ENCODE measurements at regions not wholly inside any gene's neighbourhood (a gene's known extent, or its start where the extent isn't known, plus 50 kb on each side); places are given as distances from the start of the nearest gene placed in this dataset.

DNA sequence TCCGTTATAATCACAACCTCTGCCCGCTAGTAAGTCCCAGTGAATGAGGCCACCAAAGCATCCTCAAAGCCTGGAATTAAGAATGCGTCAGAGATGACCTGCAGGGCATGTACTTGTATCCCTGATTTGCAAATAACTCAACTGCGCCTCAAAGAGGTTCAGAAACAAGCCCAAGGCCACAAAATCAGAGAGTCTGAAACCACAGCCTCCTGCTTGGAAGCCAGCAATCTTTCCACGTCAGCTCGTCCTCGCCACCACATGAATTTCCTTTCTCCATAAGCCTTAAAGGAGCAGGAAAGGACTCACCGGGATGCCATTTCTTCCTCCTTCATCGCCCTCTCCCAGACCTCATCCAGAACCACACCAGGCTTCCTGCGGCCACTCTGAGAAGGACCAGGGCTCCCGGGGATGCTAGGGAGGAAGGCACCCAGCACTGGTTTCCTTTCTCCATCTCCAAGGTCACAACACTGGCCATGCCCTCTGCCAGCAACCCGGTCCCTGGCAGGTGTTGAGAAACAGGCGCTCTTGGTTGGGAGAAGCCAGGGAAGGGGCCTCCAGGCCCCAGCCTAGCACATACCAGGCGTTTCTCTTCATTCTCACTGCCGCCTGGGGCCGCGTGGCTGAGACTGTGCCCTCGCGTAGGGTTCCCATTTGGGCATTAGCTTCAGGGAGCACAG is 191.2 kb upstream of the DIO3 start:
- TF ChIP-seq, protein P1, sequence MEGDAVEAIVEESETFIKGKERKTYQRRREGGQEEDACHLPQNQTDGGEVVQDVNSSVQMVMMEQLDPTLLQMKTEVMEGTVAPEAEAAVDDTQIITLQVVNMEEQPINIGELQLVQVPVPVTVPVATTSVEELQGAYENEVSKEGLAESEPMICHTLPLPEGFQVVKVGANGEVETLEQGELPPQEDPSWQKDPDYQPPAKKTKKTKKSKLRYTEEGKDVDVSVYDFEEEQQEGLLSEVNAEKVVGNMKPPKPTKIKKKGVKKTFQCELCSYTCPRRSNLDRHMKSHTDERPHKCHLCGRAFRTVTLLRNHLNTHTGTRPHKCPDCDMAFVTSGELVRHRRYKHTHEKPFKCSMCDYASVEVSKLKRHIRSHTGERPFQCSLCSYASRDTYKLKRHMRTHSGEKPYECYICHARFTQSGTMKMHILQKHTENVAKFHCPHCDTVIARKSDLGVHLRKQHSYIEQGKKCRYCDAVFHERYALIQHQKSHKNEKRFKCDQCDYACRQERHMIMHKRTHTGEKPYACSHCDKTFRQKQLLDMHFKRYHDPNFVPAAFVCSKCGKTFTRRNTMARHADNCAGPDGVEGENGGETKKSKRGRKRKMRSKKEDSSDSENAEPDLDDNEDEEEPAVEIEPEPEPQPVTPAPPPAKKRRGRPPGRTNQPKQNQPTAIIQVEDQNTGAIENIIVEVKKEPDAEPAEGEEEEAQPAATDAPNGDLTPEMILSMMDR (IDR thresholded peaks at IDR 0.05; ENCODE audit: unreplicated experiment) = no peak
- no peak overlapping the region for H3K4me3 Mint-ChIP-seq (ENCODE audit: unreplicated experiment)
- no peaks in the 10 kb centered on the region for H3K36me3 Mint-ChIP-seq (ENCODE audit: insufficient read depth, unreplicated experiment)
- BruUV-seq (replicated peaks) = no TSS peak
- H3K27me3 Mint-ChIP-seq (ENCODE audit: insufficient read depth, unreplicated experiment) = peaks cover 21% of the 10 kb centered on the region
- intact Hi-C loops (cut with micrococcal nuclease) = no loop called here
- ChIA-PET CTCF (interaction anchor here (0.6 kb wide), 2 partner anchors 310 to 651 kb away, joined by 3 to 5 read pairs; no protein-coding TSS in a partner anchor), POLR2A (no interaction called here)
- no peak for DNase-seq (ENCODE audit: unreplicated experiment)
- H3K27ac Mint-ChIP-seq (ENCODE audit: low read depth, unreplicated experiment) = no peak overlapping the region
- H3K4me1 Mint-ChIP-seq (ENCODE audit: insufficient read depth, unreplicated experiment) = no peaks in the 10 kb centered on the region
- no peaks in the 10 kb centered on the region for H3K9me3 Mint-ChIP-seq (ENCODE audit: unreplicated experiment)

DNA sequence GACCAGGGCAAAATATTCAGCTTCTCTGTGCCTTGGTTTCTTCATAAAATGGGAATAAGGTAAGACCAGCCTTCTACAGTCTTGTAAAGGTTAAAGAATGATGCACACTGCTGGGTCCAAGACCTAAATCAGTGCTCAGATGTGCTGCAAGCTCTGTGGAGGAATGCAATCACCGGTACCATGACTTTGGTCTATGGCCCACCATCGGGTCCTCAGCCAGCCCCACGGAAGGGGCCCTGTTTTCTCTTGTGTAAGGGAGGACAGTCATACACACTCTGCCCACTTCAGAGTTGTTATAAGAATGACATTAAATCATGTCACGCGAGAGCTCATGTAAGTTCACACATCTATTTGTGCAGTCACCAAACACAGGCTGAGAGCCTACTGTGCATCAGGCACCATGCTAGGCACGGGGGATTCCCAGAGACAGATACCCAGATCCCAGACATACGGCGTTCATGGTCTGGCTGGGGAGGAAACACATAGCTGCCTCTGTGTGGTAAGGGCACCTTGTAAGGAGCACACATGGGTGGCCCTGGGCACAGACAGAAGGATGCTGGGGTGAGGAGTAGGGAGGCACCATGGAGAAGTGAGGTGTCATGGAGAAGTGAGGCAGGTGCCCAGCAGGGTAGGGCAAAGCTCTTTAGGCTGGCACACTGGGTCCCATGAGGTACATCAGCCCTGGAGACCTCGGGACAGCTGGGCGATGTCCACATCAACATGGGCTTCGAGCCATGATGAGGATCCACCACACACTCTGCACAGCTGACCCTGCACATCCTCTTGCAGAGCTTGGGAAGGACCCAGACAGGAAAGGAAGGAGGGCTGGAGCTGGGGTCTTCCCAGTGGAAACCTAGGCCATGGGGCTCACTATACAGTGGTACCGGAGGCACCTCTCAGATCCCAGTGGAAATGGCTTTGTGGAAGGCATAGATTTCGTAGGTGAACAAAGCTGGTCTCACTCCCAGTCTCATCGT is 190.4 kb upstream of the DIO3 start:
- no peak for DNase-seq (ENCODE audit: unreplicated experiment)
- no peak overlapping the region for H3K4me3 Mint-ChIP-seq (ENCODE audit: unreplicated experiment)
- H3K27ac Mint-ChIP-seq (ENCODE audit: low read depth, unreplicated experiment) = no peak overlapping the region
- TF ChIP-seq, protein P1 (IDR thresholded peaks at IDR 0.05; ENCODE audit: unreplicated experiment) = no peak
- POLR2A ChIA-PET = no interaction called here
- no peaks in the 10 kb centered on the region for H3K9me3 Mint-ChIP-seq (ENCODE audit: unreplicated experiment)
- intact Hi-C loops (cut with micrococcal nuclease) = no loop called here
- CTCF ChIA-PET = interaction anchor here (0.5 to 0.8 kb wide), 3 partner anchors 15 to 651 kb away, joined by 3 to 7 read pairs (median 3); no protein-coding TSS in a partner anchor
- no TSS peak for BruUV-seq (replicated peaks)
- H3K36me3 Mint-ChIP-seq (ENCODE audit: insufficient read depth, unreplicated experiment) = no peaks in the 10 kb centered on the region
- H3K27me3 Mint-ChIP-seq (ENCODE audit: insufficient read depth, unreplicated experiment) = peaks cover 29% of the 10 kb centered on the region
- no peaks in the 10 kb centered on the region for H3K4me1 Mint-ChIP-seq (ENCODE audit: insufficient read depth, unreplicated experiment)

DNA sequence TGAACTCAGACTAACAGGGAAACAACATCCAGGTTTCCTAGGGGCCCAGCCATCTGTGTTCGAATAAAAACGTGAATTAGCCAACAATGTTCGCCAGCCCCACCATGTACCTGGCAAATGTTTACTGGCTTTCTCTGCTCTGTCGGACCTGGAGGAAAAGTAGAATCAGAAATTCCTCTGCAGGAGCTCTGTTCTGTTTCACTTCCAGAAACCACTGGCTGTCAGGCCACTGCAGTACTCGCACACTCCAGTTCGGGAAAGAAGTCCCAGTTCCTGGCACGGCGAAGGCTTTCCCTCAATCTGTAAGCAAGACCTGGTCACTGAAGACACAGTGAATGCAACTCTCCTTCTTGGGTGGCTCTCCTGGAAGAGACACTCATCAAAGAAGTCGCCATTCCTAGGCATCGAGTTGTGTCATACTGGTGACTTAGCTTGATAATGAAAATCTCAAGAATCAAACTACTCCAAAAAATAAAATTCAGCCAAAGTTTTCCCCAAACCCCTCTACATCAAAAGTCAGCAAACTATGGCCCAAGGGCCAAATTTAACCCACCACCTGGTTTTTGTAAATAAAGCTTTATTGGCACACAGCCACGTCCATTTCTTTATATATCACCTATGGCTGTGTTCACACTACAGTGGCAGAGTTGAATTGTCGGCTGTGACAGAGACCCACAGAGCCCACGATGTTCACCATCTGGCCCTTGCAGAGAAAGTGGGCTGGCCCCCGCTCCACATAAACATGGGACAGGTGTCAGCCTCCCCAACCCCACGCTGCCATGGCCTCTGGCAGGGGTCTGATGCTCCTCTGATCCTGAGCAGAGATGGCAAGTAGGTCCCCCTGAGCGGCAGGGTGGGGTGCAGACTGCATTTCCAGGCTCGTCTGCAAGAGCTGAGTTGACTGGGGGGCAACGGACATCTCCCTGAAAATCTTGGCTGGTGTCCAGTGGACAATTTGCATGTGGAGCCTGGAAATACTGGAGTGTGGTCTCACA is 189.2 kb upstream of the DIO3 start:
- DNase-seq (ENCODE audit: unreplicated experiment) = no peak
- H3K4me1 Mint-ChIP-seq (ENCODE audit: insufficient read depth, unreplicated experiment) = no peaks in the 10 kb centered on the region
- TF ChIP-seq, protein P1 (IDR thresholded peaks at IDR 0.05; ENCODE audit: unreplicated experiment) = no peak
- no peak overlapping the region for H3K4me3 Mint-ChIP-seq (ENCODE audit: unreplicated experiment)
- ChIA-PET CTCF (interaction anchor here (0.6 kb wide), 1 partner anchor 41 kb away, joined by 3 read pairs; no protein-coding TSS in a partner anchor), POLR2A (no interaction called here)
- no peaks in the 10 kb centered on the region for H3K36me3 Mint-ChIP-seq (ENCODE audit: insufficient read depth, unreplicated experiment)
- no TSS peak for BruUV-seq (replicated peaks)
- intact Hi-C loops (cut with micrococcal nuclease) = no loop called here
- H3K27ac Mint-ChIP-seq (ENCODE audit: low read depth, unreplicated experiment) = no peak overlapping the region
- H3K27me3 Mint-ChIP-seq (ENCODE audit: insufficient read depth, unreplicated experiment) = peaks cover 41% of the 10 kb centered on the region
- H3K9me3 Mint-ChIP-seq (ENCODE audit: unreplicated experiment) = no peaks in the 10 kb centered on the region
